Activated CD8-positive, alpha-beta memory T cell treated with anti-CD3 and anti-CD28 coated beads for 36 hours (primary cell): ENCODE measurements at regions not wholly inside any gene's neighbourhood (a gene's known extent, or its start where the extent isn't known, plus 50 kb on each side); places are given as distances from the start of the nearest gene placed in this dataset.

ENCODE experiments used
- CTCF ChIA-PET: fragments of 350-600 bp; sonication (Branson Sonifier 250); formaldehyde crosslinking; loops from one replicate; lab custom pipeline; 2021; ENCODE audit warnings: antibody characterized with exemption; lab: Charles Lee
- POLR2A ChIA-PET: fragments of 350-600 bp; sonication (Branson Sonifier 250); formaldehyde crosslinking; loops from one replicate; lab custom pipeline; 2021; ENCODE audit warnings: antibody characterized with exemption; lab: Charles Lee

GRCh38 chr6:147787417-147787816 lies 278.9 kb downstream of the SAMD5 start:
- ChIA-PET CTCF (no interaction called here), POLR2A (no interaction called here)

DNA sequence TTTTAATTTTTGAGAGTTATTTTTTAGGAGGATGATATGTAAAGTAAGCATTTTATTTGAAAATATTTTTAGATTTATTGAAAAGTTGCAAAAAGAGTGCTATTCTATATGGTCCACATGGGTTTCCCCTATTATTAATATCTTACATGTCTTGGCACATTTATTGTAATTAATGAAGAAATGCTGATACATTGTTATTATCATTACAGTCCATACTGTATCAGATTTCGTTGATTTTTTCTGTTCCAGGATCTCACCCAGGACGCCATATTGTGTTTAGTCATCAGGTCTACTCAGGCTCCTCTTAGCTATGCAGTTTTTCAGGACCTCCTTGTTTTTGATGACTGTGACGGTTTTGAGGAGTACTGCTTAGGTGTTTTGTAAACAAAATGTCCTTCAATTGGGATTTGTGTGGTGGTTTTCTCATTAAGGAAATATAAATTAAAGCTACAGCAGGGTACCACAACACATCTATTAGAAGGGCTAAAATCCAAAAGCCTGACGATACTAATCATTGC lies 281.0 kb downstream of the SAMD5 start:
- CTCF ChIA-PET, result no interaction called here
- POLR2A ChIA-PET, result no interaction called here

- ChIA-PET POLR2A (no interaction called here), CTCF (no interaction called here)
These were observed 285.6 kb downstream of the SAMD5 start for GRCh38 chr6:147793871-147794643.

DNA sequence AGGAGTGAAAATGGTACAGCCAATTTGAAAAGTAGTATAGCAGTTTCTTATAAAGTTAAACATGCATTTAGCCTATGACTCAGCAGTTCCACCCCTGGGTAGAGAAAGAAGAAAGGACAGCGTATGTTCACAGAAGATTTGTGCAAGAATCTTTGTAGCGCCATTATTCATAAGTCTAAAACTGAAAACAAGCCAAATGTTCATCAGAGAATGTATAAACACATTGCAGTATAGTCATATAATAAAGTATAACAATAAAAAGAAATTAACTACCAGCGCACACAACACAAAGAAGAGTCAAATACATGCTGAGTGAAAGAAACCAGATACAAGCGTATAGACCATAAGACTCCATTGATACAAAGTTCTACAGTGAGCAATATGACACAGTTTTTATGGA lies 294.0 kb downstream of the SAMD5 start:
- CTCF ChIA-PET, result no interaction called here
- POLR2A ChIA-PET, result no interaction called here

DNA sequence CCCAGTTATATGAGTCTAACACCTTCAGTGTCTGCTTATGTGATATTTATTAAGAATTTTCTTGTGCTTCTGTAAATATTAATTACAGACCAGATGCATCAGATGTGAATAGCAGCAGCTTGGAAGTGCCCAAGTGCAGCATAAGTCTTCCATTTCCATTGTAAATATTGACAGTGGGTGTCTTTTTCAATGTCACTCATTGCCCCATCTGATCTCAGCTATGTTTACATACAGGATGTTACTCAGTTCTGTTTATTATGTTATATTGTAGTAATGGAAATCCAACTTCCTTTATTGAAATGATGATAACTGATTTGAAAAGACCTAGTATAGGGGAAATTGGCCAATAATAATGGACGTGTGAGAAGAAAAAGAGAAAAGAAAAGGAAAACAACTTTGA lies 296.7 kb downstream of the SAMD5 start:
- ChIA-PET CTCF (no interaction called here), POLR2A (no interaction called here)

GRCh38 chr6:147806697-147807096 lies 298.2 kb downstream of the SAMD5 start:
- ChIA-PET POLR2A (no interaction called here), CTCF (no interaction called here)

- ChIA-PET CTCF (no interaction called here), POLR2A (no interaction called here)
These were observed 300.1 kb downstream of the SAMD5 start for GRCh38 chr6:147808640-147809039.

DNA sequence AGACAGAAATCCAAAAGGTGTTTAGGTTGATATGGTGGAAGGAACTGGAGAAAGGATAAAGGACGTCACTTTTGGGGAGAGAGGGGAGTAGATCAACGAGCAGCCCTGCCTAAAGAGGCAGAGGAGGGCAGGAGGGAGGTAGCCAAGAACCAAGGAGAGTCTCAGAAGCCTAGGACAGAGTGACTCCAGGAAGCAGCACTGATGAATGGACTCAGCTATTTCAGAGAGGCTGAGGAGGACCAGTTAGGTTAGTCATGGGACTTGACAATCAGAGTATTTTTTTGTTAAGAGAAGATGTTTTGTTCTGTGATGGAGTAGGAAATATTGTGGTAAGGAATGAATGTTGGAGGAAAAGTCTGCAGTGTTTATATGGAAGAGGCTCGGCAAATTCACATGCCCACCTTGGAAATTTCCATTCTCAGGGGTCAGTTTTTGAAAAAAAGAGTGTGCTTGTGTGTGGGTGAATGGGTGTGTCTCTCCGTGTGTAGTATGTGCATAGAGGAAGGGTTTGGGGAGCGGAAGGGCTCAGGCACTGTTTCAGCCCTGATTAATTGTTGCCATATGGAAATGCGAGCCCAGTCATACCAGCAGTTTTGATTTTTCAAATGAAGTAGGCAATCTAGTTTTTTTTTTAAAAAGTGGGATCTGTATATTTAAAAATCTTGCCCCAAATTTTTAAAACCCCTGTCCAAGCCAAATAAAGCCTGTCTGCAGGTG lies 303.6 kb downstream of the SAMD5 start:
- CTCF ChIA-PET, result no interaction called here

GRCh38 chr6:147817042-147817689 lies 308.7 kb downstream of the SAMD5 start:
- CTCF ChIA-PET, result no interaction called here
- POLR2A ChIA-PET, result no interaction called here

More for the DNA sequence above, 303.6 kb downstream of the SAMD5 start:
- POLR2A ChIA-PET, result no interaction called here

- ChIA-PET CTCF (no interaction called here), POLR2A (no interaction called here)
These were observed 312.0 kb downstream of the SAMD5 start for GRCh38 chr6:147820520-147820919.

DNA sequence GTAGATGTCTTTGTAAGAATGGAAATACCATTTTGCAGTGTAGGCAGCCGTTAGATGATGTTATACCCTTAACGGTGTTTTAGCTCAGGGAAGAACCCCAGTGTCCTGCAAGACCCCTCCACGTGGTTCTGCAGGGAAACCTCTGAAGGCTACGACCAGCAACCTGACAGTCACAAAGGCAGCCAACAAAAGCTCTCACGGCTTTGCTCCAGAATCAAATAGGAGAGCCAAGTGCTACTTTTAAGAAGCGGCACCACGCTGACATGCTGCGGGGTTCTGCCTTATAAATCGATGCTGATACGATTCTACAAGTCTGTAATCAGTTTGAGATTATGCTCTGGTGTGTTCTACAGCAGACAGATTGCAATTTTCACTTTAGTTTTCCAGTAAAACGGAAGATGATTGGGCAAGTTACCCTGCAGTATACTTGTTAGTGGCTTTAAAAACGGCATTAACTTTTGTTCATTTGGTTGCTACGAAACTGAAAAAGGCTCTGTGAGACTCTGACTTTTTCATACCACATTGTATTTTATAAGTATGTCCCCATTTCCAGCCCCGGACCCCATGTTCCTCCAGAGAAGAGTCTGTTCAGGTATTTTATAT lies 312.9 kb downstream of the SAMD5 start:
- CTCF ChIA-PET, result no interaction called here

DNA sequence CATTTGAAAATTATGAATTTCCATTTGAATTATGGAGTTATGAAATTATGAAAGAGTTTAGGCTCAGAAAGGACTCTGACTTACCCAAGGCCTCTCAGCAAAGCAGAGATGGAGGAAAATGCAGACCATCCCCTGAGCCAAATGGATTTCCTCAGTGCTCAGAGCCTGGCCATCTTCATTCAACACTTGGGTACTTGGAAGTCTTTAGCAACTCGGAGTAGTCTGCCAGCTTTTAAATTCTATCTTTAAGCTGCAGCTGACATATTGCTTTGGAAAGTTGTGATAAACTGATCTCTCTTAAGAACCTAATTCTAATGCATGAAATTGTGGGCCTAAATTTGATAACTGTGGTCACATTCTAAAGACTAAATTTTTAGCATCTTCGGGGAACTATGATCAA lies 315.4 kb downstream of the SAMD5 start:
- CTCF ChIA-PET, result no interaction called here
- POLR2A ChIA-PET, result no interaction called here

More for the DNA sequence above, 312.9 kb downstream of the SAMD5 start:
- POLR2A ChIA-PET, result no interaction called here

DNA sequence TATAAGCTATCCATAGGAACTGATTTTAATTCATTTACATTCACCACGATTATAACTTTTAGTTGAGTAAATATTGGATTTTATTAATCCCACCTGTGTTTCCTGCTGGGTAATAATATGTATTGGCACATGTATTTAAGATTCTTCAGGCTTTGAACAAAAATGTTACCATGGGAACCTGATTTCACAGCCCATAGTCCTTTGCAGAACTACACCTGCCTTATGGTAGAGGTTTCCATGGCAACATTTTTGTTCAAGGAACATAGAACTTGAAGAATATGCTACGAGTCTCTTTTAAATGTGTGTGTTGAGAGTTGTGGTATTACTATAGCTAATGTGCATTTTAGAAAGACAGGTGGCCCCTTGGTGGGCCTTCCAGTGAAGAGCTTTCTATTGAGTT lies 317.4 kb downstream of the SAMD5 start:
- ChIA-PET CTCF (no interaction called here), POLR2A (no interaction called here)

- ChIA-PET CTCF (no interaction called here), POLR2A (no interaction called here)
These were observed 318.2 kb downstream of the SAMD5 start for GRCh38 chr6:147826698-147827097.

- CTCF ChIA-PET, result no interaction called here
These were observed 320.9 kb downstream of the SAMD5 start for GRCh38 chr6:147829418-147829817.

GRCh38 chr6:147829835-147830234 lies 321.3 kb downstream of the SAMD5 start:
- CTCF ChIA-PET, result no interaction called here
- POLR2A ChIA-PET, result no interaction called here

More at GRCh38 chr6:147829418-147829817, 320.9 kb downstream of the SAMD5 start:
- POLR2A ChIA-PET, result no interaction called here

DNA sequence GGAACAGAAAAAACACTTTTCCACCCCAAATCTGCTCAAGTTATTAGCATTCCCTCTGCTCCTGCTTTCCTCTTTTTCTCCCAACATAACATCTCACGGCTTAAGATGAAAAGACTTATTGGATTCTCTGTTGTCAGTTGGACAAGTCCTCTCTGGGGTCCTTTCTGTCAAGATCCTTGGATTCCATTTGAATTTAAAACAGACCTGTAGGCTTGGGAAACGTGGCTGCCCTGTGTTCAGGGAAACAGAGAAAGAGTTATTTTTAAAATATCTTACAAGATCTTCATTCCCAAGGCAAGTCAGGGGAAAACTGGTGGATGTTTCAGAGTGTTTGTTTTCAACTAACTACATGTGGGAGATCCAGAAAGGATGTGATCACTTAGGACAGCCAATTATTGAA lies 322.9 kb downstream of the SAMD5 start:
- CTCF ChIA-PET, result no interaction called here
- POLR2A ChIA-PET, result no interaction called here

GRCh38 chr6:147833607-147834006 lies 325.1 kb downstream of the SAMD5 start:
- POLR2A ChIA-PET, result no interaction called here
- CTCF ChIA-PET, result no interaction called here

GRCh38 chr6:147834084-147834776 lies 325.7 kb downstream of the SAMD5 start:
- POLR2A ChIA-PET, result no interaction called here
- CTCF ChIA-PET, result no interaction called here
